ENCODE measurements at regions not wholly inside any gene's neighbourhood (a gene's known extent, or its start where the extent isn't known, plus 50 kb on each side); places are given as distances from the start of the nearest gene placed in this dataset.

- no peak overlapping the region for H3K4me3 Mint-ChIP-seq
Observed at GRCh38 chr17:13970531-13970930, 98.8 kb upstream of the COX10 start.

GRCh38 chr17:13973960-13974651 is 95.2 kb upstream of the COX10 start:
- no peak for TF ChIP-seq CTCF (IDR thresholded peaks at IDR 0.05; ENCODE audit: unreplicated experiment)
- Mint-ChIP-seq H3K9me3 (peaks cover 6% of the 10 kb centered on the region), H3K4me3 (no peak overlapping the region), H3K27ac (no peak overlapping the region), H3K4me1 (peaks cover 9% of the 10 kb centered on the region), H3K36me3 (peaks cover 4% of the 10 kb centered on the region), H3K27me3 (ENCODE audit: low read depth) (no peaks in the 10 kb centered on the region)
- DNase-seq (ENCODE audit: low spot score in 2 of 2, unreplicated experiment in 2 of 2), result no peak

More at GRCh38 chr17:13970531-13970930, 98.8 kb upstream of the COX10 start:
- Mint-ChIP-seq H3K27me3 (ENCODE audit: low read depth) (peaks cover 1% of the 10 kb centered on the region), H3K27ac (no peak overlapping the region), H3K4me1 (peaks cover 17% of the 10 kb centered on the region), H3K9me3 (no peaks in the 10 kb centered on the region), H3K36me3 (no peaks in the 10 kb centered on the region)
- no peak for DNase-seq (ENCODE audit: low spot score in 2 of 2, unreplicated experiment in 2 of 2)
- TF ChIP-seq CTCF (IDR thresholded peaks at IDR 0.05; ENCODE audit: unreplicated experiment), result no peak

GRCh38 chr17:13977837-13978236 is 91.5 kb upstream of the COX10 start:
- Mint-ChIP-seq H3K4me1 (peaks cover 13% of the 10 kb centered on the region), H3K27ac (no peak overlapping the region), H3K27me3 (ENCODE audit: low read depth) (no peaks in the 10 kb centered on the region), H3K36me3 (peaks cover 6% of the 10 kb centered on the region), H3K9me3 (peaks cover 9% of the 10 kb centered on the region), H3K4me3 (no peak overlapping the region)
- TF ChIP-seq CTCF (IDR thresholded peaks at IDR 0.05; ENCODE audit: unreplicated experiment), result no peak
- no peak for DNase-seq (ENCODE audit: low spot score in 2 of 2, unreplicated experiment in 2 of 2)

GRCh38 chr17:13978478-13978877 is 90.8 kb upstream of the COX10 start:
- no peak for DNase-seq (ENCODE audit: low spot score in 2 of 2, unreplicated experiment in 2 of 2)
- TF ChIP-seq CTCF (IDR thresholded peaks at IDR 0.05; ENCODE audit: unreplicated experiment), result no peak
- no peaks in the 10 kb centered on the region for H3K27me3 Mint-ChIP-seq (ENCODE audit: low read depth)
- H3K4me1 Mint-ChIP-seq, result peaks cover 15% of the 10 kb centered on the region
- no peak overlapping the region for H3K4me3 Mint-ChIP-seq
- H3K36me3 Mint-ChIP-seq, result peaks cover 6% of the 10 kb centered on the region
- peaks cover 9% of the 10 kb centered on the region for H3K9me3 Mint-ChIP-seq
- H3K27ac Mint-ChIP-seq, result no peak overlapping the region

- Mint-ChIP-seq H3K27ac (no peak overlapping the region), H3K9me3 (peaks cover 6% of the 10 kb centered on the region), H3K4me1 (peaks cover 47% of the 10 kb centered on the region), H3K4me3 (no peak overlapping the region), H3K36me3 (peaks cover 4% of the 10 kb centered on the region), H3K27me3 (ENCODE audit: low read depth) (peaks cover 2% of the 10 kb centered on the region)
- peak in 1 of 2 experiments; percentile 45 for DNase-seq (ENCODE audit: low spot score in 2 of 2, unreplicated experiment in 2 of 2)
- TF ChIP-seq CTCF (IDR thresholded peaks at IDR 0.05; ENCODE audit: unreplicated experiment), result no peak
Observed at GRCh38 chr17:13981881-13982280, 87.4 kb upstream of the COX10 start.

Measured in mesothelial cell of epicardium (in vitro differentiated cells).